Glutamatergic neuron (in vitro differentiated cells): ENCODE measurements at regions not wholly inside any gene's neighbourhood (a gene's known extent, or its start where the extent isn't known, plus 50 kb on each side); places are given as distances from the start of the nearest gene placed in this dataset.

Experiments
- DNase-seq: peaks from one replicate; pipeline ENCODE4 v3.0.0; 2022
- H3K27ac Mint-ChIP-seq: one replicate; pipeline ENCODE4 v1.8.0; 2020; ENCODE audit warnings: mild to moderate bottlenecking, mixed read lengths, inconsistent platforms; ENCODE audit not compliant: unreplicated experiment
- H3K27me3 Mint-ChIP-seq: one replicate; pipeline ENCODE4 v1.8.0; 2020; ENCODE audit warnings: mild to moderate bottlenecking, moderate library complexity, mixed read lengths, inconsistent platforms; ENCODE audit not compliant: unreplicated experiment
- H3K36me3 Mint-ChIP-seq: one replicate; pipeline ENCODE4 v1.8.0; 2020; ENCODE audit warnings: mild to moderate bottlenecking, mixed read lengths, inconsistent platforms; ENCODE audit not compliant: unreplicated experiment
- H3K4me1 Mint-ChIP-seq: one replicate; pipeline ENCODE4 v1.8.0; 2020; ENCODE audit warnings: mild to moderate bottlenecking, low read depth, mixed read lengths, inconsistent platforms; ENCODE audit not compliant: unreplicated experiment
- H3K4me3 Mint-ChIP-seq: one replicate; pipeline ENCODE4 v1.8.0; 2020; ENCODE audit warnings: mild to moderate bottlenecking, mixed read lengths, inconsistent platforms; ENCODE audit not compliant: unreplicated experiment
- H3K9me3 Mint-ChIP-seq: one replicate; pipeline ENCODE4 v1.8.0; 2020; ENCODE audit warnings: mild to moderate bottlenecking, moderate library complexity, mixed read lengths, inconsistent platforms; ENCODE audit not compliant: unreplicated experiment
- CTCF ChIP-seq: fragments of 200-600 bp; sonication (generic); IDR thresholded peaks from one replicate; pipeline ENCODE4 v1.5.0; 2021; ENCODE audit not compliant: partially characterized antibody, unreplicated experiment

- H3K9me3 Mint-ChIP-seq, result peaks cover 3% of the 10 kb centered on the region
- H3K4me3 Mint-ChIP-seq, result no peak overlapping the region
- DNase-seq, result no peak
- H3K4me1 Mint-ChIP-seq, result peaks cover 6% of the 10 kb centered on the region
- peaks cover 16% of the 10 kb centered on the region for H3K36me3 Mint-ChIP-seq
- no peak for TF ChIP-seq CTCF
- H3K27me3 Mint-ChIP-seq, result no peaks in the 10 kb centered on the region
- no peak overlapping the region for H3K27ac Mint-ChIP-seq
These were observed 155.7 kb upstream of the CDYL start for GRCh38 chr6:4620284-4621151.

- peaks cover 28% of the 10 kb centered on the region for H3K36me3 Mint-ChIP-seq
- peaks cover 18% of the 10 kb centered on the region for H3K4me1 Mint-ChIP-seq
- no peak for TF ChIP-seq CTCF
- H3K27ac Mint-ChIP-seq, result peak overlapping the region; percentile 9
- no peak for DNase-seq
- H3K27me3 Mint-ChIP-seq, result peaks cover 2% of the 10 kb centered on the region
- no peak overlapping the region for H3K4me3 Mint-ChIP-seq
- H3K9me3 Mint-ChIP-seq, result peaks cover 6% of the 10 kb centered on the region
These were observed 159.9 kb upstream of the CDYL start for GRCh38 chr6:4616311-4616710.

GRCh38 chr6:4615891-4616290 is 160.3 kb upstream of the CDYL start:
- Mint-ChIP-seq H3K4me1 (peaks cover 18% of the 10 kb centered on the region), H3K27me3 (peaks cover 2% of the 10 kb centered on the region), H3K27ac (peak overlapping the region; percentile 88), H3K36me3 (peaks cover 24% of the 10 kb centered on the region), H3K9me3 (peaks cover 6% of the 10 kb centered on the region), H3K4me3 (peak overlapping the region; percentile 6)
- DNase-seq, result peak; percentile 47
- TF ChIP-seq CTCF, result no peak

GRCh38 chr6:4615231-4615630 is 161.0 kb upstream of the CDYL start:
- no peak overlapping the region for H3K4me3 Mint-ChIP-seq
- no peak for DNase-seq
- H3K27ac Mint-ChIP-seq, result peak overlapping the region; percentile 88
- H3K36me3 Mint-ChIP-seq, result peaks cover 17% of the 10 kb centered on the region
- no peak for TF ChIP-seq CTCF
- H3K4me1 Mint-ChIP-seq, result peaks cover 20% of the 10 kb centered on the region
- peaks cover 6% of the 10 kb centered on the region for H3K9me3 Mint-ChIP-seq
- H3K27me3 Mint-ChIP-seq, result peaks cover 2% of the 10 kb centered on the region

- Mint-ChIP-seq H3K27ac (peak overlapping the region; percentile 88), H3K4me3 (no peak overlapping the region), H3K9me3 (peaks cover 6% of the 10 kb centered on the region), H3K36me3 (peaks cover 17% of the 10 kb centered on the region), H3K27me3 (peaks cover 2% of the 10 kb centered on the region), H3K4me1 (peaks cover 22% of the 10 kb centered on the region)
- no peak for TF ChIP-seq CTCF
- DNase-seq, result no peak
These were observed 161.6 kb upstream of the CDYL start for GRCh38 chr6:4614637-4615036.
